ENCODE measurements at regions not wholly inside any gene's neighbourhood (a gene's known extent, or its start where the extent isn't known, plus 50 kb on each side); places are given as distances from the start of the nearest gene placed in this dataset.
A peak's percentile ranks its signal among the peaks of the same experiment; 100 is the strongest.
"Not testable (repeated sequence)": the region's sequence is repeated elsewhere in the genome, so short reads cannot be mapped to it uniquely, and the experiment has no call there.

DNA sequence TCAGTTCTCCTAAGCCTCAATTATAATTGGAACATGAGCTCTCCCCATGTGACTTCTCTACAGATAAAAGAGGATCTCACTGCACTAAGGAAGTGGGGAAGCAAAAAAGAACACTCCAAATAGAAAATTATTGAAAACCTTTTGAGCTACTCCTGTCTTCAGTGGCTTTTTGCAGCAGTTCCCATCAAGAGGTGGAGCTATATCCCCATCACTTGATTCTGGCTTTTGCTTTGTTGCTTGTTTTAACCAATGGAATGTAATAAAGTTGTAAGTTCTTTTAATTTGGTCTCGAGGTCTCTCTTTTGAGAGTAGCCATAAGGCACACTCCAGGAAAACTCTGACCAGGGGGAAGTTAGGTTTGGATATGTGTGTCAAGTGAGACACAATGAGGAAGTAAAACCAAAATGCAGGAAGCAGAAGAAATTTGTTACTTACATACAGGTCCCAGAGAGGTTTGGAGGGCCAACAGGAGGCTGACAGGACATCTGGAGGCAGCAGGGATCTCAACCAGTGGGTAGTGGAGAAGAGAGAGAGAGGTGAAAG lies 569.4 kb downstream of the HTR7 start:
- DNase-seq = peak; percentile 36

DNA sequence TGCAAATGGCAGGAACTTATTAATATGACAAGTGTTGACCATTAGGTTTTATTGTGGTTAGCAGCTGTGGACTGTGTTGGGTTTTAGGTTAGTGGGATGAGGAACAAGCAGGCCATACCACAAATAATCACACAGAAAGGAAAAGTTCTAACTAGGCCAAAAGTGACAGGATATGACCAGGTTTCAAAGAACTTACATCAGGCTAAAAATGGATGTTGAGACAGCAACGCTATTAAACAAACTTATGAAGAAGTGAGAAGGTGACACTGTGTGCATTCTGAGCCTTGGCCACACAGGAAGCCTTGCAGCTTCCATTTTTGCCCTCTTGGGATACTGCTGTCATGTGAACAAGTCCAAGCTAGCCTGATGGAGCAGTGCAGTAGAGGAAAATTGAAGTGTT lies 568.8 kb downstream of the HTR7 start:
- DNase-seq = peak; percentile 21

GRCh38 chr10:90293616-90294015 lies 564.2 kb downstream of the HTR7 start:
- DNase-seq = no peak

DNA sequence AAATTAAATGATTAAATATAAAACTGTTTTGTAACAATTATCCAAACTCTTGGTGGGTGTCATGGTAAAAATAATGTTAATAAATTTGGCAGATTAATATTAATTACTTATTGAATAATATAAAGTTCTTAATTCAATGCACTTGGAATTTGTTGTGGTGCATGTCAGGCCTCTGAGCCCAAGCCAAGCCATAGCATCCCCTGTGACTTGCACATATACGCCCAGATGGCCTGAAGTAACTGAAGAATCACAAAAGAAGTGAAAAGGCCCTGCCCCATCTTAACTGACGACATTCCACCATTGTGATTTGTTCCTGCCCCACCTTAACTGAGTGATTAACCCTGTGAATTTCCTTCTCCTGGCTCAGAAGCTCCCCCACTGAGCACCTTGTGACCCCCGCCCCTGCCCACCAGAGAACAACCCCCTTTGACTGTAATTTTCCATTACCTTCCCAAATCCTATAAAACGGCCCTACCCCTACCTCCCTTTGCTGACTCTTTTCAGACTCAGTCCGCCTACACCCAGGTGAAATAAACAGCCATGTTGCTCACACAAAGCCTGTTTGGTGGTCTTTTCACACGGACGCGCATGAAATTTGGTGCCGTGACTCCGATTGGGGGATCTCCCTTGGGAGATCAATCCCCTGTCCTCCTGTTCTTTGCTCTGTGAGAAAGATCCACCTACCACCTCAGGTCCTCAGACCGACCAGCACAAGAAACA lies 562.9 kb downstream of the HTR7 start:
- DNase-seq = not testable (repeated sequence)

DNA sequence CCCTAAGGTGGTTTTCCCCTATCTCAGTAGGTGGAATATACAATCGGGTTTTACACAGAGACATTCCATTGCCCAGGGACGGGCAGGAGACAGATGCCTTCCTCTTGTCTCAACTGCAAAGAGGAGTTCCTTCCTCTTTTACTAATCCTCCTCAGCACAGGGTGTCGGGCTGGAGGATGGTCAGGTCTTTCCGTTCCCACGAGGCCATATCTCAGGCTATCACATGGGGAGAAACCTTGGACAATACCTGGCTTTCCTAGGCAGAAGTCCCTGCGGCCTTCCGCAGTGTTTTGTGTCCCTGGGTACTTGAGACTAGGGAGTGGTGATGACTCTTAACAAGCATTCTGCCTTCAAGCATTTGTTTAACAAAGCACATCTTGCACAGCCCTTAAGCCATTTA lies 555.8 kb downstream of the HTR7 start:
- not testable (repeated sequence) for DNase-seq

DNA sequence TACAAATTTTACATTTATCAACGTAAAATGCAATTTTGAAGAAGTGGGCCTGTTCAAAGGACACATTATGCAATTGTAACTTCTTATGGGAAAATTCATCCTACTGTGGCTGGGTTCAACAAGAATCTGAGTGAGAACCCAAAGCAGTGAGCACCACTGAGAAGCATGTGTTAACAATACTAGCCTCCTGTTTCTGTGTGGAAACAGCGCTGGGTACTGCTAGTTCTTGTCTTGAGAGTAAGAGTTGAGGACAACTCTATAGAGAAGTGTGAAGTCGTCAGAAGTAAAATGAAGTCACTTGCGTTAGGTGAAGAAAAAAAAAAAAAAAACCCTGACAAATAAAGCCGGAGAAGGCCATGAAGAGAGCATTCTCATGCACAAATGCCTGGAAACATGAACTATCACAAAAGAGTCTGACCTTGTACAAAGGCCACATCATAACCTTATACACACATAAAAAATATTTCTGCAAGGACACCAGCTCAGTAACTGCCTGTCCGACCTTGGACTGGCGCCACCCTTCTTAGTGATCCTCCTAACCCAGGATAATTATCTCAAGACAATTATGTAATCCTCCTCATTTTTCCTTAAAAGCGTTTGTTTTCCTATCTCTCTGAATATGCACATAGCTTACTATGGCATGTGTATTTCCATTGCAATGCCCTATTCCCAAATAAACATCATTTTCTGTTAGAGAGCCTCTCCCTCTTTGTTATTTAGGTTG lies 554.9 kb downstream of the HTR7 start:
- no peak for DNase-seq

GRCh38 chr10:90304533-90304932 lies 553.3 kb downstream of the HTR7 start:
- no peak for DNase-seq

DNA sequence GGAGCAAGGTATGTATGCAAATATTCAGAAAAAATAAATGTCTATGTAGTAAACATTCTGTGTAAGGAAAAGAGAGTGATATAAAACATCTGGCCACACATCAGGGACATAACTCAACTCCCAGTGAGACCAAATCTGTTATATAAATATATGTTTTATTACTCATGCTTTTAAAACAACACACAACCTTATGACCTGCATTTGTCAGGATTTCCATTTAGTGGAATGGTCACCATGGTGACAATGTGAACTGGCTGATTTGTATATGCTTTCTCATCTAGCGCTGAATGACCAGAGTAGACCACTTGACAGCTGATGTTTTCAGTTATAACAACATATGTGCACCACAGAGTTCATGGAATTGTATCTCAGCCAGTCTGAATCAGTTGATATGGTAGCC lies 551.7 kb downstream of the HTR7 start:
- DNase-seq = peak; percentile 85

DNA sequence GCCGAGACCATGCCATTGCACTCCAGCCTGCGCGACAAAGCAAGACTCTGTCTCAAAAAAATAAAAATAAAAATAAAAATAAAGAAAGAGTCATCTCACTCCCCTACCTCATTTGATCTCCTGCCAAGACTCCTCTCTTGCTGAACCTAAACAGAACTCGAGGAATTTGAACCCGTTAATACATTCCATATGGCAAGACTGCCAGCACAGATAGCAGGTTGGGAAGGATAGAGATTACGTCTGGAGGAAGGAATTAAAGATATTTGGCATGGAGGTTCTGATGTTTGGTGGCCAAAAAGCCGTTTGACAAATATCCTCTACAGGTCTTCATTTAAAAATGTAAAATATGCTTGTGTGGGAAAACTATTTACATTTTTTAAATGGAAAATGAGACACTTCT lies 549.6 kb downstream of the HTR7 start:
- DNase-seq = peak; percentile 89

GRCh38 chr10:90313576-90314325 lies 544.1 kb downstream of the HTR7 start:
- peak; percentile 83 for DNase-seq

- peak; percentile 18 for DNase-seq
Observed at GRCh38 chr10:90314718-90315117, 543.1 kb downstream of the HTR7 start.

DNA sequence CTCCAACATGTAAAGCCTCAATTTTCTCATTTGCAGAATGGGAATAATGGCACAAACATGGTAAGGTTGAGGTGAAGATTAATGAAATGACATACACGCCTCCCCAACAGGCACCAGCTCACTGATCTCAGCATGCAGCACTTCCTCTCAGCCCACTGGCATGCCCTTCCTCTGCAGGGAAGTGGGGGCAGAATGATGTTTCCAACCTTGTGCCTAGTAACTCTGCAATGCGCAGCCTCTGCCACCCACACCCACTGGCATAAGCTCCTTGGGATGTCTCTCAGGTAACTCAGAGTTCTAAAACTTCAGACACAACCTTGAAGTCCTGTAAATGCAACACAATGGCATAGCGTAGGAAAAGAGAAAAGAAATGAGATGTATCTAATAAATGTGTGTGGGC lies 540.7 kb downstream of the HTR7 start:
- no peak for DNase-seq

- no peak for DNase-seq
Observed at GRCh38 chr10:90318659-90319058, 539.2 kb downstream of the HTR7 start.

DNA sequence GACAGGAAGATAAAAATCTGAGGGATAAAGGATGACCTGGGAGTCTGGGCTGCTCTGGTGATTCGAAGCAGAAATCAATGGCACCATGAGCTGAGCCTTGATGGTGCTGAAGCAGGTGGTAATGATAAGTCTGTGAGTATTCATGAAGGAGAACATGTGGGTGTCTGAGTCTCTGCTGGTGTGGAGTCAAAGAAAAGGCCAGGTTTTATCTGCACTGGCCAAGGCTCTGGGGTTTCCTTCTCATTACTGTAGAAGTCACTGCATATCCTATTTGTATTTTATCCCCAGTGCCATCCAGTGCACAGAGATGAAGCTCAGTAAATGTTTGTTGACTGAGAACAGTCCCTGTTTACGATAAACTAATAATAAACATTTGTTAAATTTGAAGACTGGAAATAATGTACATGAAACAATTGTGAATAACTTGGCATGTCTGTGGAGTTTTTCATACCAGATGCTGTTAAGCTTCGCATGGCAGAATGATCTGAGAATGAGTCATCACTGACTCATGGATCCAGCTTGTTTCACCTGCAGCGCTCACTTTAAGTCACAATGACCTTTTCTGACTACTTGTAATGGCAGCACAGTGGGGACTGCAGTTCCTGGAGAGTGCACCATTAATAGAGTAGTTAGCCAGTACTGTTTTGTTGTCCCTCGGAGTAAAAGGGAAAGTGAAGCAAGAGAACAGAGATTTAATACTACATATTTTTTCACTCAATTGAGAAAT lies 538.5 kb downstream of the HTR7 start:
- peak; percentile 88 for DNase-seq

DNA sequence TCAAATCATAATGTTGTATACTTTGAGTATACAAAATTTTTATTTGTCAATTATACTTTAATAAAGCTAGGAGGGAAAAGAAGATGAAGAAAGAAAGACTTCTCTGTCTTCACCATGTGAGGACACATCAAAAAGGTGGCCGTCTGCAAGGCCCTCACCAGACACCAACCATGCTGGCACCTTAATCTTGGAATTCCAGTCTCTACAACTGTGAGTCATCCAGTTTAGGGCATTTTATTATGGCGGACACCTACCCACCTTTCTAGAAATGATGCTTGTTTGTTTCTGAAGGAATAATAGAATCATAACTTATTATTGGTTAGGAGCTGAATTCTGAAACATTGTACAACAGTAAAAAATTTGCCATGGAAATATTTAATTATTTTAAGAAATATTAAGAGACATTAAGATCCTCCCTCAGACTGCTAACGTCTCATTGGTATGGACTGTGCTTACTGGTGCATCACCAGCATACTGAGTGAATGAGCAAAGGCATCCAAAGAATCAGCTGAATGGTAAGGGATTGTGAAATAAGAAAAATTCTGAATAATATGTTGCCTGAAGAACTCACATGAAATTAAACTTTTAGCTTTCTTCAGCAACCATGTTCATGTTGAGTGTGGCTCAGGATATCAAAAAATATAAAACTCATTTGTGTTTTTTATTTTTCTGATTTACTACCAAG lies 536.6 kb downstream of the HTR7 start:
- peak; percentile 23 for DNase-seq

- peak; percentile 53 for DNase-seq
Observed at GRCh38 chr10:90326498-90327267, 531.2 kb downstream of the HTR7 start.

DNA sequence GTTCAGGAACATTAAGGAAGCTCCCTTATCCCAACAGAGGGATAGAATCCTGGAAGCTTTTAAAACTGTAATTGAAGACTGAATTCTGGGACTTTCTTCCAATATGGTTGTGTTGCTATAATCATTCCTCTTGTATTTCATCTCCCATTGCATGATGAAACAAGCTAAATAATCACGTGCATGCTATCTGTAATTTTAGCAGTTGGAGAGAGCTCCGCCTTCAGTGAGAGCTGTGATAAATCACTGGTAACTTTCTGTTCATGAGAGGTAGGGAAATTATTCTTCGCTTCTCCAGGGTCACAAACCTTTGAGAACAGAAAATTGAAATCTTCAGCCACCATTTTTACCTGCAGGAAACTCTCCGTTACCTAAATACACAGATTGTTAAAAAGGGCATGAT lies 530.2 kb downstream of the HTR7 start:
- DNase-seq = no peak

DNA sequence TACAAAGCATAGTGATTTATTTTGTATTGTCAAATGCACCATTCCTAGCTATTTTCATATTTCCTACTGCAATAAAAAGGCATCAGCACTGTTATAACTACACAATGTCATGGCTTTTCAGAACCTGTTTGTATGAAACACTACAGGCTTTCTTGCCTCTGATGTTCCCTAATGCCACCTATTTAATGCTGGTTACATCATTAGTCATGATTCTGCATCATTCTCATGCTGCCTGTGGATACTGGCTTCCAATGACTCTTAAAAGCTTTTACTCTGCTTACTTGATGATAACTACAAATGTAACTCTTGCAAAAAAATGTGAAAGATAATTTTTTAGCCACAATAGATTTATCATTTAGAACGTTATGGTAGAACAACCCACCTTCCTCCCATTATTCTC lies 529.4 kb downstream of the HTR7 start:
- DNase-seq = no peak

DNA sequence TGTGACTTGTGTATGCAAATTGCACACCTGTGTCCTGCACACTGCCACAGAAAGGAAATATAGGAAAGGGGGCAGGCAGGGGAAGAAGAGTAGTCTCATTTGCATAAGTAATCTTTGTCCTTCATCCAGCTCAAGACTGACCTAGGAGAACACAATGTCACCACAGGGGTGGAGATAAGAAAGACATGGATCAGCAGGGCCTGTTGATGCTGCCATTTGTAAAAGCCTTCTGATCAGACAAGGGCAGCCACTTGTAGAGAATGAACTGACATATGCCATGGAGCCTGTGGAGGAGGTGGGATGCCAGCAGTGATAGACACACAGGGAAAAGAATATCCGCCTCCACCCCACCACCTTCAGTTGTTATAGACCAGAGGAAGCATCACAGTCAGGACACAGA lies 528.9 kb downstream of the HTR7 start:
- no peak for DNase-seq

DNA sequence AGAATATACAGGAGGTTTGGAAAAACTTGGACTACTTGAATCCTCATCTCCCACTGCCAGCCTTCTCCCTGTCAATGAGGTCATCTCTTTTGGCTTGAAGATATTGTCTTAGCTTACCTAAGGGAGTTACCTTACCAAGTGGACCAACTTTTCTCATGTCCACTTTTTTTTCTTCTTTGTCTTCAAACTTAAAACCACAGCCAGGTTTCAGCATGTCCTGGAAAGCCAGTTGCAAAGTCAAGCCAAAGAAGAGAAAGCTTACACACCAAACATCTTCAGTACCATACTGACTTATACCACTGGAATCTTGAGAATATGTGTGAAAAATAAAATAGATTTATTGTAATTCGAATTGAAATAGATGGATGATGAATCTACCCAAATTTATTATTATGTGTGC lies 520.5 kb downstream of the HTR7 start:
- no peak for DNase-seq

- DNase-seq = no peak
Observed at GRCh38 chr10:90342480-90342879, 515.4 kb downstream of the HTR7 start.

Measured in EL (cell line).